BJ (cell line): ENCODE measurements at regions not wholly inside any gene's neighbourhood (a gene's known extent, or its start where the extent isn't known, plus 50 kb on each side); places are given as distances from the start of the nearest gene placed in this dataset.

ENCODE experiments used
- CTCF ChIA-PET: fragments of 350-600 bp; formaldehyde crosslinking; extraction: SDS; loops from one replicate; lab custom pipeline; 2021; ENCODE audit warnings: antibody characterized with exemption, inconsistent platforms; lab: Yijun Ruan, JAX
- POLR2A ChIA-PET: fragments of 300-600 bp; sonication (Branson Sonifier 250); formaldehyde crosslinking; extraction: SDS; loops from one replicate; lab custom pipeline; 2021; ENCODE audit warnings: antibody characterized with exemption; lab: Charles Lee
- DNase-seq: peaks from one replicate; pipeline ENCODE4 v3.0.0-alpha.2; 2011; ENCODE audit warnings: low read depth
- H3K27me3 ChIP-seq: 2 replicates; pipeline ENCODE4 v1.6.0; 2011; ENCODE audit warnings: low read length; ENCODE audit not compliant: control insufficient read depth, insufficient read depth
- H3K36me3 ChIP-seq: 2 replicates; pipeline ENCODE4 v1.5.1; 2011; ENCODE audit warnings: low read length; ENCODE audit not compliant: control insufficient read depth, insufficient read depth
- H3K4me3 ChIP-seq: 2 replicates; pipeline ENCODE4 v1.5.1; 2011; ENCODE audit warnings: low read depth, mild to moderate bottlenecking, control low read depth, low read length
- TF ChIP-seq, protein P1 (sequence below): IDR thresholded peaks from 2 replicates; pipeline ENCODE4 v1.5.1; 2011; ENCODE audit warnings: low read depth, mild to moderate bottlenecking, control low read depth, inconsistent platforms, low read length, moderate library complexity; ENCODE audit not compliant: insufficient read depth

DNA sequence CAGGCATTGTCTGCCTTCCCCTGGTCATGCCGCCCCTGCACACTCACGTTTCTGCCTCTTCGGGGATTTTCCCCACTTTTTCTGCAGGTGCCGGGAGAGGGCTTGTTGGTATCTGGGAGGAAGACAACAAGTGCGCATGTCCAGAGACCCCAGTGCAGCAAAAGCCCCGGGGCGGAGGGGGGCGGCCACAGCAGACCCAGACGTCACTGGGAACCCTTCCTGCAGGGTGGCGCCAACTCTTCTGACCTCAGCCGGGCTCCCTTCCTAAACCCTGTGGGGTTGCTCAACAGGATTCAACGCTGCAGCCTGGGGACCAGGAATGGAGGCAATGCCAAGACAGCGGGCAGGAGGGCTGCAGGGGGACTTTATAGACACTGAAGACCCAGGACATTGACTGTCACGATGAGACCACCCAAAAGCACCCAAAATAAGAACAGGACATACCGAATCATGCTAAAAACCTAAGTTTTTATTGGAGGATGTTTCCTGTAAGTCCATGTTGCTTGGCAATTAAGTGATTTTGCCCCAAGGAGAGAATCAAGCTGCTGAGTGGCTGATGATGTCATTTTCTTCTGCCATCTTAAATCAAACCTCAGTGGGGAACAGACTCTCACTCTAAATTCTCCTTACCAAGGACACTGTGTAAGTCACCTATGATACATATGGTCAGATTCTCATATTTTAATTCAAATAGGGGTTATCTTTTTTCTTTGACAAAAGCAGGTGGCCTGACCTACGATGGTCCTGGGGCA lies 62.9 kb upstream of the SIMC1 start:
- no peaks in the 10 kb centered on the region; the same call in 1 of the 2 replicates for H3K27me3 ChIP-seq
- H3K4me3 ChIP-seq: no peak overlapping the region
- ChIA-PET CTCF (no interaction called here), POLR2A (no interaction called here)
- TF ChIP-seq, protein P1, sequence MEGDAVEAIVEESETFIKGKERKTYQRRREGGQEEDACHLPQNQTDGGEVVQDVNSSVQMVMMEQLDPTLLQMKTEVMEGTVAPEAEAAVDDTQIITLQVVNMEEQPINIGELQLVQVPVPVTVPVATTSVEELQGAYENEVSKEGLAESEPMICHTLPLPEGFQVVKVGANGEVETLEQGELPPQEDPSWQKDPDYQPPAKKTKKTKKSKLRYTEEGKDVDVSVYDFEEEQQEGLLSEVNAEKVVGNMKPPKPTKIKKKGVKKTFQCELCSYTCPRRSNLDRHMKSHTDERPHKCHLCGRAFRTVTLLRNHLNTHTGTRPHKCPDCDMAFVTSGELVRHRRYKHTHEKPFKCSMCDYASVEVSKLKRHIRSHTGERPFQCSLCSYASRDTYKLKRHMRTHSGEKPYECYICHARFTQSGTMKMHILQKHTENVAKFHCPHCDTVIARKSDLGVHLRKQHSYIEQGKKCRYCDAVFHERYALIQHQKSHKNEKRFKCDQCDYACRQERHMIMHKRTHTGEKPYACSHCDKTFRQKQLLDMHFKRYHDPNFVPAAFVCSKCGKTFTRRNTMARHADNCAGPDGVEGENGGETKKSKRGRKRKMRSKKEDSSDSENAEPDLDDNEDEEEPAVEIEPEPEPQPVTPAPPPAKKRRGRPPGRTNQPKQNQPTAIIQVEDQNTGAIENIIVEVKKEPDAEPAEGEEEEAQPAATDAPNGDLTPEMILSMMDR: no peak
- H3K36me3 ChIP-seq: no peaks in the 10 kb centered on the region
- no peak for DNase-seq

DNA sequence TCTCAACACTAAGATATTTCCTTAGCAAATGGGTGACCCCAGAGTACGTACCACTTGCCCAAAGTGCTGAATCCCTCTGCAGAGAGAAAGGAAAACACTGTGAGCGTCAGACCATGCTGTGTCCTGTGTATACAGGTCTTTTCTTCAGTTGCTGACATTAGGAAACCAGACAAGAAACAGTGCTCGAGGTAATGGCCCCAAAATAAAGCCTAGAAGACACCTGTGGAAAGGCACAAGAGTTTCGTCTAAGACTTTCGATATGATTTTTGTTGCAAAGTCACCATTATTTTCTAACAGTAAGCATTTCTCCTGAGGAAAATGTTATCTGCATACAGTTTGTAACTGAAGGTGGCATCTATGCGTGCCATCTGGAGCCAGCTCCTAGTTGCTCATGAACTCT lies 62.0 kb upstream of the SIMC1 start:
- TF ChIP-seq, protein P1: no peak
- H3K4me3 ChIP-seq: no peak overlapping the region
- no peak for DNase-seq
- no peaks in the 10 kb centered on the region; the same call in 1 of the 2 replicates for H3K27me3 ChIP-seq
- ChIA-PET CTCF (no interaction called here), POLR2A (no interaction called here)
- no peaks in the 10 kb centered on the region for H3K36me3 ChIP-seq

DNA sequence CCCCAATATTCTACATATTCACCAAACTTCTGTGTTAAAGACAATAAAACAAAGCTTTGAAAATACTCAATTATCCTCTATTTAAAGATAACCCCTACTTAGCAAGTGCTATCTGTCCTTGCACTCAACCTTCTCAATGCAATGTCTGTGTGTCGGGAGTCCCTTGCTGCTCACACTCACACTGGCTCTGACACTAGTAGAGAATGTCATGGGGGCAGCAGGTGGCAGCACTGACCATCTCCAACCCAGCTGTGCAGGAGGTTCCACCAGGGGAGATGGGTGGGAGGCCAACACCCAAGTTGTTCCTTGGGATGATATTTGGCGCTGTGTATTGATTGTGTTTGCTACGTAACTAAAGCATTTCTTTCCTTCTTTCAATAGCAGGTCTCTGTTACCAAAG lies 59.4 kb upstream of the SIMC1 start:
- no peak overlapping the region for H3K4me3 ChIP-seq
- TF ChIP-seq, protein P1: 0 out of 2 replicates have a peak, but pooled peaks have one; percentile 4
- ChIA-PET POLR2A (no interaction called here), CTCF (interaction anchor here (1.4 kb wide), 1 partner anchor 8 kb away, joined by 3 read pairs; no protein-coding TSS in a partner anchor)
- H3K36me3 ChIP-seq: no peaks in the 10 kb centered on the region
- no peaks in the 10 kb centered on the region; the same call in 1 of the 2 replicates for H3K27me3 ChIP-seq
- no peak for DNase-seq

DNA sequence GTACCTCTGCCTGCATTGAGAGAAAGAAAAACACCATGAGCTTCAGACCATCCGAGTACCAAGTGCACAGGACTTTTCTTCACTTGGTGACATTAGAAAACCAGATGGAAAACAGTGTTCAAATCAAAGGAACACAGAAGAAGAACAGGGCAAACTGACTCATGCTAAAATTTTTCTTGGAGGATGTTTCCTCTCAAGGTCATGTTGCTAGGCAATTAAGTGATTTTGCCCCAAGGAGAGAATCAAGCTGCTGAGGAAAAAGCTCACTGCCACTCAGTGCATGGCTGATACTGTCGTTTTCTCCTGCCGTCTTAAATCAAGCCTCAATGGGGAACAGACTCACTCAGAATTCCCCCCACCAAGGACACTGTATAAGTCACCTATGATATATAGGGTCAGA lies 57.9 kb upstream of the SIMC1 start:
- no peak overlapping the region for H3K4me3 ChIP-seq
- no peak for DNase-seq
- no peaks in the 10 kb centered on the region; the same call in 1 of the 2 replicates for H3K27me3 ChIP-seq
- no peaks in the 10 kb centered on the region for H3K36me3 ChIP-seq
- POLR2A ChIA-PET: no interaction called here
- CTCF ChIA-PET: interaction anchor here (1.4 kb wide), 1 partner anchor 10 kb away, joined by 3 read pairs; no protein-coding TSS in a partner anchor
- TF ChIP-seq, protein P1: no peak

DNA sequence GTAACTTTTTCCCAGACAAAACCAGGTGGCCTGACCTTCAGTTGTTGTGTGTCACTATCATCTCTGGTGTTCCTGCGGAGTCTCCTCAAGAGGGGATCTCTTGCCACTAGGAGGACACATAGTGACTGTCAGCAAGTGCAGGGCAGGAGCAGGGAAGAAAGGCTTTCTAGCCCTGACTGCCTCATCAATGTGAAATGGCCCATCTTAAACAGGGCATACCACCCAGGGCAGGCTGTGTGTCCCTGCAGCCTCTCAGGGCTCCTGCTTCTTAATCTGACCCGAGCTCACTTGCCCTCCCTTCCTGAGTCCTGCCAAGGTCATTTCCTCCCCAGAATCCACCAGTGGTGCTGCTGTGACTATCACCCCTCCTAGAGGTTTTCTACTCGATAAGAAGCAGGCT lies 57.4 kb upstream of the SIMC1 start:
- H3K36me3 ChIP-seq: no peaks in the 10 kb centered on the region
- DNase-seq: no peak
- TF ChIP-seq, protein P1: no peak
- no peak overlapping the region for H3K4me3 ChIP-seq
- ChIA-PET POLR2A (no interaction called here), CTCF (no interaction called here)
- no peaks in the 10 kb centered on the region; the same call in 1 of the 2 replicates for H3K27me3 ChIP-seq
